ENCODE measurements at regions not wholly inside any gene's neighbourhood (a gene's known extent, or its start where the extent isn't known, plus 50 kb on each side); places are given as distances from the start of the nearest gene placed in this dataset.

DNA sequence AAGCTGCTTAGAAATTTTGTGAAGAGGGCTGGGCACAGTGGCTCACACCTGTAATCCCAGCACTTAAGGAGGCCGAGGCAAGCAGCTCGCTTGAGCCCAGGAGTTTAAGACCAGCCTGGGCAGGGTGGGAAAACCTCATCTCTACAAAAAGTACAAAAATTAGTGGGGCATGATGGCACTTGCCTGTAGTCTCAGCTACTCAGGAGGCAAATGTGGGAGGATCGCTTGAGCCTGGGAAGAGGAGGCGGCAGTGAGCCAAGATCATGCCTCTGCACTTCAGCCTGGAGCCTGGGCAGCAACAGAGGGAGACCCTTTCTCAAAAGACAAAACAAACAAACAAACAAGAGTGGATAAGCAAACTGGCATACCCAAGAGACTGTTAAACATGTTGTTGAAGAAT, 308.3 kb upstream of the ADGRB3 start:
- no peak for TF ChIP-seq KLF9 (tag by site-specific recombination; IDR thresholded peaks at IDR 0.05; ENCODE audit: low read depth)
- TF ChIP-seq, protein P1, sequence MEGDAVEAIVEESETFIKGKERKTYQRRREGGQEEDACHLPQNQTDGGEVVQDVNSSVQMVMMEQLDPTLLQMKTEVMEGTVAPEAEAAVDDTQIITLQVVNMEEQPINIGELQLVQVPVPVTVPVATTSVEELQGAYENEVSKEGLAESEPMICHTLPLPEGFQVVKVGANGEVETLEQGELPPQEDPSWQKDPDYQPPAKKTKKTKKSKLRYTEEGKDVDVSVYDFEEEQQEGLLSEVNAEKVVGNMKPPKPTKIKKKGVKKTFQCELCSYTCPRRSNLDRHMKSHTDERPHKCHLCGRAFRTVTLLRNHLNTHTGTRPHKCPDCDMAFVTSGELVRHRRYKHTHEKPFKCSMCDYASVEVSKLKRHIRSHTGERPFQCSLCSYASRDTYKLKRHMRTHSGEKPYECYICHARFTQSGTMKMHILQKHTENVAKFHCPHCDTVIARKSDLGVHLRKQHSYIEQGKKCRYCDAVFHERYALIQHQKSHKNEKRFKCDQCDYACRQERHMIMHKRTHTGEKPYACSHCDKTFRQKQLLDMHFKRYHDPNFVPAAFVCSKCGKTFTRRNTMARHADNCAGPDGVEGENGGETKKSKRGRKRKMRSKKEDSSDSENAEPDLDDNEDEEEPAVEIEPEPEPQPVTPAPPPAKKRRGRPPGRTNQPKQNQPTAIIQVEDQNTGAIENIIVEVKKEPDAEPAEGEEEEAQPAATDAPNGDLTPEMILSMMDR (tag by site-specific recombination; IDR thresholded peaks at IDR 0.05), result no peak
- no peak for TF ChIP-seq KLF10 (tag by site-specific recombination; IDR thresholded peaks at IDR 0.05)
- no peak for TF ChIP-seq ZBTB7A (tag by site-specific recombination; IDR thresholded peaks at IDR 0.05; ENCODE audit: low read depth)
- TF ChIP-seq ZNF146 (tag by site-specific recombination; IDR thresholded peaks at IDR 0.05), result no peak
- TF ChIP-seq, protein P2, sequence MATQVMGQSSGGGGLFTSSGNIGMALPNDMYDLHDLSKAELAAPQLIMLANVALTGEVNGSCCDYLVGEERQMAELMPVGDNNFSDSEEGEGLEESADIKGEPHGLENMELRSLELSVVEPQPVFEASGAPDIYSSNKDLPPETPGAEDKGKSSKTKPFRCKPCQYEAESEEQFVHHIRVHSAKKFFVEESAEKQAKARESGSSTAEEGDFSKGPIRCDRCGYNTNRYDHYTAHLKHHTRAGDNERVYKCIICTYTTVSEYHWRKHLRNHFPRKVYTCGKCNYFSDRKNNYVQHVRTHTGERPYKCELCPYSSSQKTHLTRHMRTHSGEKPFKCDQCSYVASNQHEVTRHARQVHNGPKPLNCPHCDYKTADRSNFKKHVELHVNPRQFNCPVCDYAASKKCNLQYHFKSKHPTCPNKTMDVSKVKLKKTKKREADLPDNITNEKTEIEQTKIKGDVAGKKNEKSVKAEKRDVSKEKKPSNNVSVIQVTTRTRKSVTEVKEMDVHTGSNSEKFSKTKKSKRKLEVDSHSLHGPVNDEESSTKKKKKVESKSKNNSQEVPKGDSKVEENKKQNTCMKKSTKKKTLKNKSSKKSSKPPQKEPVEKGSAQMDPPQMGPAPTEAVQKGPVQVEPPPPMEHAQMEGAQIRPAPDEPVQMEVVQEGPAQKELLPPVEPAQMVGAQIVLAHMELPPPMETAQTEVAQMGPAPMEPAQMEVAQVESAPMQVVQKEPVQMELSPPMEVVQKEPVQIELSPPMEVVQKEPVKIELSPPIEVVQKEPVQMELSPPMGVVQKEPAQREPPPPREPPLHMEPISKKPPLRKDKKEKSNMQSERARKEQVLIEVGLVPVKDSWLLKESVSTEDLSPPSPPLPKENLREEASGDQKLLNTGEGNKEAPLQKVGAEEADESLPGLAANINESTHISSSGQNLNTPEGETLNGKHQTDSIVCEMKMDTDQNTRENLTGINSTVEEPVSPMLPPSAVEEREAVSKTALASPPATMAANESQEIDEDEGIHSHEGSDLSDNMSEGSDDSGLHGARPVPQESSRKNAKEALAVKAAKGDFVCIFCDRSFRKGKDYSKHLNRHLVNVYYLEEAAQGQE (tag by site-specific recombination; IDR thresholded peaks at IDR 0.05), result no peak
- TF ChIP-seq, protein P3, sequence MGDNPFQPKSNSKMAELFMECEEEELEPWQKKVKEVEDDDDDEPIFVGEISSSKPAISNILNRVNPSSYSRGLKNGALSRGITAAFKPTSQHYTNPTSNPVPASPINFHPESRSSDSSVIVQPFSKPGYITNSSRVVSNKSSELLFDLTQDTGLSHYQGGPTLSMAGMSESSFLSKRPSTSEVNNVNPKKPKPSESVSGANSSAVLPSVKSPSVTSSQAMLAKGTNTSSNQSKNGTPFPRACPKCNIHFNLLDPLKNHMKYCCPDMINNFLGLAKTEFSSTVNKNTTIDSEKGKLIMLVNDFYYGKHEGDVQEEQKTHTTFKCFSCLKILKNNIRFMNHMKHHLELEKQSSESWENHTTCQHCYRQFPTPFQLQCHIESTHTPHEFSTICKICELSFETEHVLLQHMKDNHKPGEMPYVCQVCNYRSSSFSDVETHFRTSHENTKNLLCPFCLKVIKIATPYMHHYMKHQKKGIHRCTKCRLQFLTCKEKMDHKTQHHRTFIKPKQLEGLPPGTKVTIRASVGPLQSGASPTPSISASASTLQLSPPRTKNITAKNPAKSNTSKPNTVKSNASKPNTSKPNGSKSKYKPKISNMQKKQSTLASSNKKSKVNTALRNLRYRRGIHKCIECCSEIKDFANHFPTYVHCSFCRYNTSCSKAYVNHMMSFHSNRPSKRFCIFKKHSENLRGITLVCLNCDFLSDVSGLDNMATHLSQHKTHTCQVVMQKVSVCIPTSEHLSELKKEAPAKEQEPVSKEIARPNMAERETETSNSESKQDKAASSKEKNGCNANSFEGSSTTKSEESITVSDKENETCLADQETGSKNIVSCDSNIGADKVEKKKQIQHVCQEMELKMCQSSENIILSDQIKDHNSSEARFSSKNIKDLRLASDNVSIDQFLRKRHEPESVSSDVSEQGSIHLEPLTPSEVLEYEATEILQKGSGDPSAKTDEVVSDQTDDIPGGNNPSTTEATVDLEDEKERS (tag by site-specific recombination; IDR thresholded peaks at IDR 0.05), result no peak
- TF ChIP-seq ZNF184 (tag by site-specific recombination; IDR thresholded peaks at IDR 0.05), result no peak
- no peak for TF ChIP-seq ZNF76 (tag by site-specific recombination; IDR thresholded peaks at IDR 0.05; ENCODE audit: borderline replicate concordance, low read depth)
- no peak for TF ChIP-seq ZNF19 (tag by site-specific recombination; IDR thresholded peaks at IDR 0.05; ENCODE audit: low read depth)
- TF ChIP-seq ZNF501 (tag by site-specific recombination; IDR thresholded peaks at IDR 0.05), result no peak
- no peak for TF ChIP-seq ZBTB1 (tag by site-specific recombination; IDR thresholded peaks at IDR 0.05)
- TF ChIP-seq, protein P4, sequence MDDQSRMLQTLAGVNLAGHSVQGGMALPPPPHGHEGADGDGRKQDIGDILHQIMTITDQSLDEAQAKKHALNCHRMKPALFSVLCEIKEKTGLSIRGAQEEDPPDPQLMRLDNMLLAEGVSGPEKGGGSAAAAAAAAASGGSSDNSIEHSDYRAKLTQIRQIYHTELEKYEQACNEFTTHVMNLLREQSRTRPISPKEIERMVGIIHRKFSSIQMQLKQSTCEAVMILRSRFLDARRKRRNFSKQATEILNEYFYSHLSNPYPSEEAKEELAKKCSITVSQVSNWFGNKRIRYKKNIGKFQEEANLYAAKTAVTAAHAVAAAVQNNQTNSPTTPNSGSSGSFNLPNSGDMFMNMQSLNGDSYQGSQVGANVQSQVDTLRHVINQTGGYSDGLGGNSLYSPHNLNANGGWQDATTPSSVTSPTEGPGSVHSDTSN (CRISPR knock-in tag; IDR thresholded peaks at IDR 0.05), result no peak
- no peak for TF ChIP-seq BCL11B (tag by site-specific recombination; IDR thresholded peaks at IDR 0.05; ENCODE audit: low read depth)

Data from HEK293 (cell line).